HL-60 (cell line): ENCODE measurements at regions not wholly inside any gene's neighbourhood (a gene's known extent, or its start where the extent isn't known, plus 50 kb on each side); places are given as distances from the start of the nearest gene placed in this dataset.

Experiments
- DNase-seq, 2 experiments: peaks; one replicate each; pipeline ENCODE4 v3.0.0-alpha.2; 2010 to 2020; ENCODE audit warnings: low read depth in 1 of 2, low spot score in 1 of 2
- H3K27ac ChIP-seq: fragments of 250-450 bp; sonication (Bioruptor Pico); replicated peaks from 2 replicates; pipeline ENCODE4 v1.5.1; 2020; ENCODE audit warnings: mild to moderate bottlenecking, moderate library complexity
- H3K27me3 ChIP-seq: fragments of 250-450 bp; sonication (Bioruptor Pico); 2 replicates; pipeline ENCODE4 v1.5.1; 2021; ENCODE audit warnings: mild to moderate bottlenecking, moderate library complexity; ENCODE audit not compliant: insufficient read depth, poor library complexity, severe bottlenecking
- H3K4me3 ChIP-seq: replicated peaks from 2 replicates; pipeline ENCODE4 v1.5.1; 2011; ENCODE audit warnings: mild to moderate bottlenecking, control low read depth, low read length; ENCODE audit not compliant: insufficient read depth
- CTCF ChIP-seq: IDR thresholded peaks from one replicate; pipeline ENCODE4 v1.5.1; 2011; ENCODE audit warnings: low read length, control low read depth, inconsistent platforms; ENCODE audit not compliant: insufficient read depth
- GABPA ChIP-seq: IDR thresholded peaks from 2 replicates; pipeline ENCODE4 v1.6.1; 2012; ENCODE audit warnings: low read depth
- POLR2AphosphoS5 ChIP-seq: IDR thresholded peaks from 2 replicates; pipeline ENCODE4 v1.6.1; 2012; ENCODE audit warnings: low read depth
- REST ChIP-seq: IDR thresholded peaks from 2 replicates; pipeline ENCODE4 v1.6.1; 2012; ENCODE audit warnings: low read depth; ENCODE audit not compliant: insufficient replicate concordance
- SPI1 ChIP-seq: IDR thresholded peaks from 2 replicates; pipeline ENCODE4 v1.6.1; 2012; ENCODE audit warnings: low read depth, mild to moderate bottlenecking, borderline replicate concordance

DNA sequence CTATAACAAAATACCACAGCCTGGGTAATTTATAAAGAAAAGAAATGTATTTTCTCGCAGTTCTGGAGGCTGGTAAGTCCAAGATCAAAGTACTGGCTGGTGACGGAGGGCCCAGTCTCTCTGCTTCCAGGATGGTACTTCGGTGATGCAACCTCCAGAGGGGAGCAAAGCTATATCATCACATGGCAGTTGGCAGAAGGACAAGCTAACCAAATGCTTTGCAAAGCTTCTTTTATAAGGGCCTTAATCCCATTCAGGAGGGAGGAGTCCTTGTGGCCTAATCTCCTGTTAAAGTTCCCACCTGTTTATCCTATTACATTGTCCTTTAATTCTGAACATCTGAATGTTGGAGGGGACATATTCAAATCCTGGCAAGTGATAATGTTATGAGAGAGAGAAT lies 134.1 kb upstream of the SP4 start:
- Histone ChIP-seq H3K27me3 (no peaks in the 10 kb centered on the region), H3K27ac (no peak overlapping the region), H3K4me3 (no peak overlapping the region)
- no peak for DNase-seq
- TF ChIP-seq REST (no peak), CTCF (no peak), SPI1 (no peak), POLR2AphosphoS5 (no peak), GABPA (no peak)

DNA sequence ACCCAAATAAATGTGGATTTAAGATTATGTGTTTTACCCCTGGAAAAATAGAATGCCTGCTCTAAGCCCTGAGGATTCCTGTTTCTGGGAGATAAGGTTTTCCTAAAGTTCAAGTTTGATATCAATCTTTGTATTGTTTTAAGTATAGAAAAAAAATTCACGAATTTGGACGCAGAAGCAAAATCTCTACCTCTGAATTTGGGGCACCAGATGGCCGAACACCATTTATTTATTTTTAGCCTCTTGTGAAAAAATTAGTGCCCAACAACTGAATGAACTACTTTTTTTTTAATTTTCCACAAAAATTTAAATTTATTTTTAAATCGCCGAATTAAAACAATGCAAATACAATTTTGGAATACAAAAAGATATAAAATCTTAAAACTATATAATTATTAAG lies 128.1 kb upstream of the SP4 start:
- Histone ChIP-seq H3K4me3 (no peak overlapping the region), H3K27me3 (no peaks in the 10 kb centered on the region), H3K27ac (no peak overlapping the region)
- no peak for DNase-seq
- TF ChIP-seq POLR2AphosphoS5 (no peak), CTCF (no peak), REST (no peak), GABPA (no peak), SPI1 (no peak)

GRCh38 chr7:21300692-21301091 lies 127.2 kb upstream of the SP4 start:
- TF ChIP-seq CTCF (peak; percentile 10), GABPA (no peak)
- no peak for DNase-seq

GRCh38 chr7:21304808-21305375 lies 123.0 kb upstream of the SP4 start:
- H3K27me3 ChIP-seq, result no peaks in the 10 kb centered on the region
- no peak for TF ChIP-seq POLR2AphosphoS5
- no peak for TF ChIP-seq SPI1
- no peak for TF ChIP-seq CTCF
- no peak for TF ChIP-seq REST
- no peak for TF ChIP-seq GABPA
- no peak overlapping the region for H3K4me3 ChIP-seq
- no peak for DNase-seq
- no peak overlapping the region for H3K27ac ChIP-seq

More at GRCh38 chr7:21300692-21301091, 127.2 kb upstream of the SP4 start:
- Histone ChIP-seq H3K27me3 (no peaks in the 10 kb centered on the region), H3K27ac (no peak overlapping the region), H3K4me3 (no peak overlapping the region)
